HepG2 (cell line): ENCODE measurements at regions not wholly inside any gene's neighbourhood (a gene's known extent, or its start where the extent isn't known, plus 50 kb on each side); places are given as distances from the start of the nearest gene placed in this dataset.

ENCODE experiments used
- ATAC-seq: fragments of 200-7000 bp; cut with Tn5 transposase; 3 replicates; pipeline ENCODE4 v1.9.1; 2020; ENCODE audit warnings: mild to moderate bottlenecking, moderate library complexity
- BruUV-seq: library from RNA; stranded (reverse); fragments of 400-500 nt; replicated peaks from 2 replicates; lab custom pipeline; 2021; lab: Mats Ljungman, UMichigan
- CTCF ChIA-PET: fragments of 300-600 bp; formaldehyde crosslinking; extraction: SDS; loops from one replicate; lab custom pipeline; 2021; ENCODE audit warnings: low total read pairs, inconsistent platforms, low intra/inter-chr PET ratio; lab: Yijun Ruan, JAX
- POLR2A ChIA-PET: fragments of 350-600 bp; sonication (Branson Sonifier 250); formaldehyde crosslinking; loops from one replicate; lab custom pipeline; 2020; ENCODE audit warnings: antibody characterized with exemption, inconsistent platforms; lab: Yijun Ruan, JAX
- DNase-seq: peaks from one replicate; pipeline ENCODE4 v3.0.0-alpha.2; 2015; ENCODE audit warnings: low spot score
- FAIRE-seq: peaks from 3 replicates; lab custom pipeline; 2011; peaks lifted over from hg19 to GRCh38; lab: Jason Lieb, UNC
- H2AFZ ChIP-seq: one replicate; pipeline ENCODE4 v1.6.1; 2011; ENCODE audit warnings: low read length, inconsistent platforms
- H3K27ac ChIP-seq: fragments of 300-600 bp; 3 replicates; pipeline ENCODE4 v1.8.0; 2011; ENCODE audit warnings: mixed run types, mild to moderate bottlenecking, mixed read lengths, low read length, inconsistent platforms; ENCODE audit not compliant: insufficient read depth; ENCODE audit errors: extremely low read length
- H3K27me3 ChIP-seq, 2 experiments: fragments of 200-600 bp in 1 of 2; 2 replicates in 1 of 2; 3 replicates in 1 of 2; pipeline versions ENCODE4 v1.6.0 to v1.8.0; 2011; ENCODE audit warnings: low read length in 2 of 2, mild to moderate bottlenecking in 2 of 2, moderate library complexity in 2 of 2, inconsistent platforms in 1 of 2; ENCODE audit not compliant: insufficient read depth in 2 of 2, control insufficient read depth in 1 of 2
- H3K36me3 ChIP-seq, 2 experiments: fragments of 200-600 bp in 1 of 2; replicated peaks in 1 of 2; 2 replicates in 1 of 2; 3 replicates in 1 of 2; pipeline versions ENCODE4 v1.5.1 to v1.8.0; 2011; ENCODE audit warnings: low read length in 2 of 2, inconsistent platforms in 1 of 2; ENCODE audit not compliant: insufficient read depth in 2 of 2, control insufficient read depth in 1 of 2
- H3K4me1 ChIP-seq: 2 replicates; pipeline ENCODE4 v1.5.1; 2012; ENCODE audit warnings: low read length, inconsistent platforms; ENCODE audit not compliant: insufficient read depth
- H3K4me2 ChIP-seq: 2 replicates; pipeline ENCODE4 v1.6.0; 2011; ENCODE audit warnings: low read depth, low read length, inconsistent platforms
- H3K4me3 ChIP-seq, 3 experiments: fragments of 200-600 bp in 1 of 3; sonication (generic), shearing (Covaris generic) in 1 of 3; replicated peaks in 1 of 3; 2 replicates each; pipeline ENCODE4 v1.5.1; 2011 to 2016; ENCODE audit warnings: low read length in 3 of 3, inconsistent platforms in 2 of 3, low read depth in 2 of 3, mild to moderate bottlenecking in 2 of 3, control low read depth in 1 of 3, mixed read lengths in 1 of 3; ENCODE audit not compliant: insufficient read depth in 1 of 3
- H3K79me2 ChIP-seq: one replicate; pipeline ENCODE4 v1.6.1; 2011; ENCODE audit warnings: low read length, inconsistent platforms; ENCODE audit not compliant: insufficient read depth
- H3K9ac ChIP-seq: 2 replicates; pipeline ENCODE4 v1.6.0; 2011; ENCODE audit warnings: mild to moderate bottlenecking, low read depth, low read length, inconsistent platforms; ENCODE audit not compliant: insufficient read depth
- H3K9me3 ChIP-seq: 2 replicates; pipeline ENCODE4 v1.5.1; 2012; ENCODE audit warnings: mild to moderate bottlenecking, low read length
- H4K20me1 ChIP-seq: 2 replicates; pipeline ENCODE4 v1.6.0; 2011; ENCODE audit warnings: inconsistent platforms, mild to moderate bottlenecking, low read length, moderate library complexity; ENCODE audit not compliant: insufficient read depth
- HNRNPK ChIP-seq: fragments of 200-400 bp; formaldehyde crosslinking; IDR thresholded peaks from 2 replicates; pipeline ENCODE4 v1.6.1; 2018; ENCODE audit warnings: low read length, low read depth, moderate library complexity, mild to moderate bottlenecking; ENCODE audit not compliant: poor library complexity, severe bottlenecking
- NR1H2 ChIP-seq: sonication (generic); formaldehyde crosslinking; IDR thresholded peaks from 2 replicates; pipeline ENCODE4 v1.8.1; 2022; ENCODE audit warnings: low read depth, missing genetic modification reagents, borderline replicate concordance
- SRF ChIP-seq: IDR thresholded peaks from 2 replicates; pipeline ENCODE4 v1.6.1; 2011; ENCODE audit warnings: mild to moderate bottlenecking, low read depth, low read length, moderate library complexity
- STAG1 ChIP-seq: sonication (generic); formaldehyde crosslinking; IDR thresholded peaks from 2 replicates; pipeline ENCODE4 v1.4.0; 2020; ENCODE audit warnings: missing genetic modification reagents
- ZNF354B ChIP-seq: sonication (generic); formaldehyde crosslinking; IDR thresholded peaks from 2 replicates; pipeline ENCODE4 v1.8.0; 2022; ENCODE audit warnings: mild to moderate bottlenecking, missing genetic modification reagents
- WGBS: methylation state at CpG from one replicate; pipeline ENCODE4 v1.1.6; 2017; ENCODE audit warnings: low lambda C conversion rate; 5-methylcytosine and 5-hydroxymethylcytosine counted together
- in situ Hi-C: cut with HindIII; loops from 2 replicates; pipeline ENCODE4 v1.10.0; 2017; ENCODE audit warnings: low pct_unique_long_range_greater_than_20kb; ENCODE audit not compliant: extremely low pct_ligation_motif_present
- intact Hi-C: fragments of 100-400 bp; cut with micrococcal nuclease; formaldehyde crosslinking; loops from one replicate; pipeline ENCODE4 v1.10.0; 2022; ENCODE audit not compliant: unreplicated experiment
- TF ChIP-seq, protein P1 (sequence below): sonication (generic); formaldehyde crosslinking; IDR thresholded peaks from 2 replicates; pipeline ENCODE4 v1.5.0; 2020; ENCODE audit warnings: mild to moderate bottlenecking, missing genetic modification reagents, moderate library complexity

DNA sequence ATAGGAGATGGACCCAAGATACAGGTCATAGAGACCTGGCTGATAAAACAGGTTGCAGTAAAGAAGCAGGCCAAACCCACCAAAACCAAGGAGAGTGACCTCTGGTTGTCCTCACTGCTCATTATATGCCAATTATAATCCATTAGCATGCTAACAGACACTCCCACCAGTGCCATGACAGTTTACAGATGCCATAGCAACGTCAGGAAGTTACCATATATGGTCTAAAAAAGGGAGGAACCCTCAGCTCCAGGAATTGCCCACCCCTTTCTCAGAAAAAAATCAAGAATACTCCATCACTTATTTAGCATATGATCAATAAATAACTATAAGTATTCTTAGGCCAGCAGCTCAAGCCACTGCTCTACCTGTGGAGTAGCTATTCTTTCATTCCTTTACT lies 574.7 kb upstream of the ID2 start:
- no peak overlapping the region for H3K4me2 ChIP-seq
- TF ChIP-seq HNRNPK (no peak), SRF (peak; percentile 47; the same call in 1 of the 2 replicates)
- no peak overlapping the region for H3K9ac ChIP-seq
- in situ Hi-C loops: loop anchor here (5.0 kb wide), 1 partner anchor 570 kb away; no protein-coding TSS in a partner anchor
- no peak overlapping the region for H3K27ac ChIP-seq
- POLR2A ChIA-PET: interaction anchor here (0.8 kb wide), 1 partner anchor 12 kb away, joined by 5 read pairs; no protein-coding TSS in a partner anchor
- FAIRE-seq (no peak), DNase-seq (no peak), ATAC-seq (no peak)
- BruUV-seq: no TSS peak
- H2AFZ ChIP-seq: no peak overlapping the region
- CTCF ChIA-PET: no interaction called here
- no peaks in the 10 kb centered on the region for H3K27me3 ChIP-seq
- no peaks in the 10 kb centered on the region for H3K36me3 ChIP-seq
- H3K9me3 ChIP-seq: peaks cover 9% of the 10 kb centered on the region; the same call in 1 of the 2 replicates
- intact Hi-C loops: no loop called here
- no peaks in the 10 kb centered on the region for H4K20me1 ChIP-seq
- WGBS: 75% methylated on average over 1 of the region's 1 CpG
- no peaks in the 10 kb centered on the region for H3K79me2 ChIP-seq
- H3K4me3 ChIP-seq: no peak overlapping the region
- peaks cover 56% of the 10 kb centered on the region for H3K4me1 ChIP-seq

DNA sequence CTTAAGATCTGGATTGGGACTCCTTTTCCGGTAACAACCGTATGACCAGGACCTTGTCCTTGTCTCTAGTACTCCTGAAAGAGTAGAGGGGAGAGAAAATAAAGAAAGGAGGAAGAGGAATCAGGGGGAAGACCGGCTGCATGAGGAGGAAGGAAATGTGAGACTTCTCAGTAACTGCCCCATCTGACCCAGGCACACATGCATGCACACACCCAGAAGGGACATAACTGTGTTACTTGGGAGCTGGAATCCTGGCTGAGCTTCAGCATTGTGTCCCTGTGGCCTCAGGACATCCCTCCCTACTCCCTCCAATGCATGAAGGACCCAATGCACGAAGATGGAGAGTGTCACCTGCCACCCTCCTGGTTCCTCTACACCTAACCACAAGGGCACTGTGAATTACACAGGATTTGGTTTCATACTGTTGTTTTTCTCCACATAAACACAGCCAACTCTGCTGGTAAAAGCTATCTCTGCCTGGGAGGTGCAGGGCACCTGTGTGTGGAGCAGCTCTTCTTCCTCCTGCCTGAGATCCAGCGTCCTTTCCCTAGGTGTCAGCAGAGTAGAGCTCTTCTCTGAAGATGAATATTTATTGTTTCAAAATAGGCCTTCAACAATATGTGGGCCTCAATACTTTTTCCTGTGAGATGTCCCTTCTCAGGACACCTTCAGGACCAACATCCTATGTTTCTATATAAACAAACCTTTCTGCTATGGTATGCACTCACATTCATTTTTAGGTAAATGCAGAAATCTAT lies 574.1 kb upstream of the ID2 start:
- DNase-seq (no peak), FAIRE-seq (no peak)
- CTCF ChIA-PET: no interaction called here

More for the DNA sequence above, 574.1 kb upstream of the ID2 start:
- no peaks in the 10 kb centered on the region for H4K20me1 ChIP-seq
- no peak overlapping the region for H3K27ac ChIP-seq
- POLR2A ChIA-PET: interaction anchor here (0.8 to 1.3 kb wide), 2 partner anchors 12 to 17 kb away, joined by 4 to 5 read pairs; no protein-coding TSS in a partner anchor
- no peaks in the 10 kb centered on the region for H3K27me3 ChIP-seq
- TF ChIP-seq NR1H2 (CRISPR knock-in tag): no peak
- peak; percentile 55 for TF ChIP-seq STAG1
- TF ChIP-seq ZNF354B (CRISPR knock-in tag): 0 out of 2 replicates have a peak, but pooled peaks have one; percentile 15
- TF ChIP-seq, protein P1, sequence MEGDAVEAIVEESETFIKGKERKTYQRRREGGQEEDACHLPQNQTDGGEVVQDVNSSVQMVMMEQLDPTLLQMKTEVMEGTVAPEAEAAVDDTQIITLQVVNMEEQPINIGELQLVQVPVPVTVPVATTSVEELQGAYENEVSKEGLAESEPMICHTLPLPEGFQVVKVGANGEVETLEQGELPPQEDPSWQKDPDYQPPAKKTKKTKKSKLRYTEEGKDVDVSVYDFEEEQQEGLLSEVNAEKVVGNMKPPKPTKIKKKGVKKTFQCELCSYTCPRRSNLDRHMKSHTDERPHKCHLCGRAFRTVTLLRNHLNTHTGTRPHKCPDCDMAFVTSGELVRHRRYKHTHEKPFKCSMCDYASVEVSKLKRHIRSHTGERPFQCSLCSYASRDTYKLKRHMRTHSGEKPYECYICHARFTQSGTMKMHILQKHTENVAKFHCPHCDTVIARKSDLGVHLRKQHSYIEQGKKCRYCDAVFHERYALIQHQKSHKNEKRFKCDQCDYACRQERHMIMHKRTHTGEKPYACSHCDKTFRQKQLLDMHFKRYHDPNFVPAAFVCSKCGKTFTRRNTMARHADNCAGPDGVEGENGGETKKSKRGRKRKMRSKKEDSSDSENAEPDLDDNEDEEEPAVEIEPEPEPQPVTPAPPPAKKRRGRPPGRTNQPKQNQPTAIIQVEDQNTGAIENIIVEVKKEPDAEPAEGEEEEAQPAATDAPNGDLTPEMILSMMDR: peak; percentile 44
- TF ChIP-seq, all 625 proteins: peak for 3
- no peaks in the 10 kb centered on the region for H3K36me3 ChIP-seq
- no peak overlapping the region for H3K4me2 ChIP-seq
- H3K4me1 ChIP-seq: peaks cover 49% of the 10 kb centered on the region
- 97% methylated on average over 5 of the region's 5 CpGs for WGBS
- intact Hi-C loops (no loop called here), in situ Hi-C loops (loop anchor here (5.0 kb wide), 1 partner anchor 570 kb away; no protein-coding TSS in a partner anchor)
- no peaks in the 10 kb centered on the region for H3K79me2 ChIP-seq
- no peak overlapping the region for H2AFZ ChIP-seq
- BruUV-seq: no TSS peak
- H3K4me3 ChIP-seq: no peak overlapping the region
- H3K9me3 ChIP-seq: peaks cover 9% of the 10 kb centered on the region; the same call in 1 of the 2 replicates
- peak; percentile 40 for ATAC-seq
- no peak overlapping the region for H3K9ac ChIP-seq
